H1 (cell line): ENCODE measurements at regions not wholly inside any gene's neighbourhood (a gene's known extent, or its start where the extent isn't known, plus 50 kb on each side); places are given as distances from the start of the nearest gene placed in this dataset.

ENCODE experiments used
- CBX5 ChIP-seq: fragments of 300-800, 300-1000 bp; sonication (generic); IDR thresholded peaks from 2 replicates; pipeline ENCODE4 v1.7.1; 2016; ENCODE audit warnings: antibody characterized with exemption, low read length, low read depth
- MAFK ChIP-seq: IDR thresholded peaks from 2 replicates; pipeline ENCODE4 v1.6.1; 2012; ENCODE audit warnings: low read depth, mild to moderate bottlenecking, improper control_type of control experiment, low read length
- POU5F1 ChIP-seq: IDR thresholded peaks from 2 replicates; pipeline ENCODE4 v1.6.1; 2011; ENCODE audit warnings: low read depth, mild to moderate bottlenecking, low read length, moderate library complexity
- SP4 ChIP-seq: IDR thresholded peaks from 2 replicates; pipeline ENCODE4 v1.6.1; 2012; ENCODE audit warnings: low read length, inconsistent platforms
- SUZ12 ChIP-seq: fragments of 200-600 bp; sonication (generic); IDR thresholded peaks from 2 replicates; pipeline ENCODE4 v1.6.1; 2012; ENCODE audit warnings: mild to moderate bottlenecking, inconsistent platforms, low read length, moderate library complexity, mixed read lengths
- TF ChIP-seq, protein P1 (sequence below): fragments of 300-600 bp; sonication (generic); IDR thresholded peaks from 2 replicates; pipeline ENCODE4 v1.7.1; 2012; ENCODE audit warnings: low read length, moderate library complexity, mild to moderate bottlenecking, inconsistent platforms; ENCODE audit not compliant: insufficient replicate concordance
- TF ChIP-seq, protein P2 (sequence below), 3 experiments: IDR thresholded peaks; 1 replicate in 2 of 3; 2 replicates in 1 of 3; pipeline versions ENCODE4 v1.5.1 to v1.6.1; 2011; ENCODE audit warnings: low read length in 3 of 3, mild to moderate bottlenecking in 3 of 3, inconsistent platforms in 2 of 3, low read depth in 1 of 3, moderate library complexity in 1 of 3; ENCODE audit not compliant: insufficient read depth in 1 of 3; ENCODE audit errors: control extremely low read depth in 1 of 3

DNA sequence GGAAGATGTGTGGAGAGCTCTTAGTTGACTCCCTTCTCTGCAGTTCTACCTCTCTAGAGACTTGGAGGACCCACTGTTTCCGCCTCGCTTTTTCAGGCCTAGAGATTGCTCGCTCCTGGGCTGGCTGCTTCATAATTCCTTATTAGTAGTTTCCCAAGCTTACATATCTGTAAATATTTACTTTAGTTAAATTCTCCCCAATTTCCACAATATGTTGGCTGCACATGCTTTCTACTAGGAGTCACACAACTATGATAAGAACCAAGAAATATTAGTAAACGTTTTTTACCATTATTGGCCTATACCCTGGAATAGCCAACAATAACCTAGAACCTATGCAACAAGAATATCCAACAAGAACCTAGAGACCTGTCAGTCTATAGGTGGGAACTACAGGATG is 129.0 kb upstream of the RUNX1 start (continued):
- TF ChIP-seq, protein P1, sequence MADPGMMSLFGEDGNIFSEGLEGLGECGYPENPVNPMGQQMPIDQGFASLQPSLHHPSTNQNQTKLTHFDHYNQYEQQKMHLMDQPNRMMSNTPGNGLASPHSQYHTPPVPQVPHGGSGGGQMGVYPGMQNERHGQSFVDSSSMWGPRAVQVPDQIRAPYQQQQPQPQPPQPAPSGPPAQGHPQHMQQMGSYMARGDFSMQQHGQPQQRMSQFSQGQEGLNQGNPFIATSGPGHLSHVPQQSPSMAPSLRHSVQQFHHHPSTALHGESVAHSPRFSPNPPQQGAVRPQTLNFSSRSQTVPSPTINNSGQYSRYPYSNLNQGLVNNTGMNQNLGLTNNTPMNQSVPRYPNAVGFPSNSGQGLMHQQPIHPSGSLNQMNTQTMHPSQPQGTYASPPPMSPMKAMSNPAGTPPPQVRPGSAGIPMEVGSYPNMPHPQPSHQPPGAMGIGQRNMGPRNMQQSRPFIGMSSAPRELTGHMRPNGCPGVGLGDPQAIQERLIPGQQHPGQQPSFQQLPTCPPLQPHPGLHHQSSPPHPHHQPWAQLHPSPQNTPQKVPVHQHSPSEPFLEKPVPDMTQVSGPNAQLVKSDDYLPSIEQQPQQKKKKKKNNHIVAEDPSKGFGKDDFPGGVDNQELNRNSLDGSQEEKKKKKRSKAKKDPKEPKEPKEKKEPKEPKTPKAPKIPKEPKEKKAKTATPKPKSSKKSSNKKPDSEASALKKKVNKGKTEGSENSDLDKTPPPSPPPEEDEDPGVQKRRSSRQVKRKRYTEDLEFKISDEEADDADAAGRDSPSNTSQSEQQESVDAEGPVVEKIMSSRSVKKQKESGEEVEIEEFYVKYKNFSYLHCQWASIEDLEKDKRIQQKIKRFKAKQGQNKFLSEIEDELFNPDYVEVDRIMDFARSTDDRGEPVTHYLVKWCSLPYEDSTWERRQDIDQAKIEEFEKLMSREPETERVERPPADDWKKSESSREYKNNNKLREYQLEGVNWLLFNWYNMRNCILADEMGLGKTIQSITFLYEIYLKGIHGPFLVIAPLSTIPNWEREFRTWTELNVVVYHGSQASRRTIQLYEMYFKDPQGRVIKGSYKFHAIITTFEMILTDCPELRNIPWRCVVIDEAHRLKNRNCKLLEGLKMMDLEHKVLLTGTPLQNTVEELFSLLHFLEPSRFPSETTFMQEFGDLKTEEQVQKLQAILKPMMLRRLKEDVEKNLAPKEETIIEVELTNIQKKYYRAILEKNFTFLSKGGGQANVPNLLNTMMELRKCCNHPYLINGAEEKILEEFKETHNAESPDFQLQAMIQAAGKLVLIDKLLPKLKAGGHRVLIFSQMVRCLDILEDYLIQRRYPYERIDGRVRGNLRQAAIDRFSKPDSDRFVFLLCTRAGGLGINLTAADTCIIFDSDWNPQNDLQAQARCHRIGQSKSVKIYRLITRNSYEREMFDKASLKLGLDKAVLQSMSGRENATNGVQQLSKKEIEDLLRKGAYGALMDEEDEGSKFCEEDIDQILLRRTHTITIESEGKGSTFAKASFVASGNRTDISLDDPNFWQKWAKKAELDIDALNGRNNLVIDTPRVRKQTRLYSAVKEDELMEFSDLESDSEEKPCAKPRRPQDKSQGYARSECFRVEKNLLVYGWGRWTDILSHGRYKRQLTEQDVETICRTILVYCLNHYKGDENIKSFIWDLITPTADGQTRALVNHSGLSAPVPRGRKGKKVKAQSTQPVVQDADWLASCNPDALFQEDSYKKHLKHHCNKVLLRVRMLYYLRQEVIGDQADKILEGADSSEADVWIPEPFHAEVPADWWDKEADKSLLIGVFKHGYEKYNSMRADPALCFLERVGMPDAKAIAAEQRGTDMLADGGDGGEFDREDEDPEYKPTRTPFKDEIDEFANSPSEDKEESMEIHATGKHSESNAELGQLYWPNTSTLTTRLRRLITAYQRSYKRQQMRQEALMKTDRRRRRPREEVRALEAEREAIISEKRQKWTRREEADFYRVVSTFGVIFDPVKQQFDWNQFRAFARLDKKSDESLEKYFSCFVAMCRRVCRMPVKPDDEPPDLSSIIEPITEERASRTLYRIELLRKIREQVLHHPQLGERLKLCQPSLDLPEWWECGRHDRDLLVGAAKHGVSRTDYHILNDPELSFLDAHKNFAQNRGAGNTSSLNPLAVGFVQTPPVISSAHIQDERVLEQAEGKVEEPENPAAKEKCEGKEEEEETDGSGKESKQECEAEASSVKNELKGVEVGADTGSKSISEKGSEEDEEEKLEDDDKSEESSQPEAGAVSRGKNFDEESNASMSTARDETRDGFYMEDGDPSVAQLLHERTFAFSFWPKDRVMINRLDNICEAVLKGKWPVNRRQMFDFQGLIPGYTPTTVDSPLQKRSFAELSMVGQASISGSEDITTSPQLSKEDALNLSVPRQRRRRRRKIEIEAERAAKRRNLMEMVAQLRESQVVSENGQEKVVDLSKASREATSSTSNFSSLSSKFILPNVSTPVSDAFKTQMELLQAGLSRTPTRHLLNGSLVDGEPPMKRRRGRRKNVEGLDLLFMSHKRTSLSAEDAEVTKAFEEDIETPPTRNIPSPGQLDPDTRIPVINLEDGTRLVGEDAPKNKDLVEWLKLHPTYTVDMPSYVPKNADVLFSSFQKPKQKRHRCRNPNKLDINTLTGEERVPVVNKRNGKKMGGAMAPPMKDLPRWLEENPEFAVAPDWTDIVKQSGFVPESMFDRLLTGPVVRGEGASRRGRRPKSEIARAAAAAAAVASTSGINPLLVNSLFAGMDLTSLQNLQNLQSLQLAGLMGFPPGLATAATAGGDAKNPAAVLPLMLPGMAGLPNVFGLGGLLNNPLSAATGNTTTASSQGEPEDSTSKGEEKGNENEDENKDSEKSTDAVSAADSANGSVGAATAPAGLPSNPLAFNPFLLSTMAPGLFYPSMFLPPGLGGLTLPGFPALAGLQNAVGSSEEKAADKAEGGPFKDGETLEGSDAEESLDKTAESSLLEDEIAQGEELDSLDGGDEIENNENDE = no peak
- TF ChIP-seq SUZ12 (no peak), SP4 (no peak), CBX5 (no peak), MAFK (no peak), POU5F1 (no peak)
- TF ChIP-seq, protein P2, sequence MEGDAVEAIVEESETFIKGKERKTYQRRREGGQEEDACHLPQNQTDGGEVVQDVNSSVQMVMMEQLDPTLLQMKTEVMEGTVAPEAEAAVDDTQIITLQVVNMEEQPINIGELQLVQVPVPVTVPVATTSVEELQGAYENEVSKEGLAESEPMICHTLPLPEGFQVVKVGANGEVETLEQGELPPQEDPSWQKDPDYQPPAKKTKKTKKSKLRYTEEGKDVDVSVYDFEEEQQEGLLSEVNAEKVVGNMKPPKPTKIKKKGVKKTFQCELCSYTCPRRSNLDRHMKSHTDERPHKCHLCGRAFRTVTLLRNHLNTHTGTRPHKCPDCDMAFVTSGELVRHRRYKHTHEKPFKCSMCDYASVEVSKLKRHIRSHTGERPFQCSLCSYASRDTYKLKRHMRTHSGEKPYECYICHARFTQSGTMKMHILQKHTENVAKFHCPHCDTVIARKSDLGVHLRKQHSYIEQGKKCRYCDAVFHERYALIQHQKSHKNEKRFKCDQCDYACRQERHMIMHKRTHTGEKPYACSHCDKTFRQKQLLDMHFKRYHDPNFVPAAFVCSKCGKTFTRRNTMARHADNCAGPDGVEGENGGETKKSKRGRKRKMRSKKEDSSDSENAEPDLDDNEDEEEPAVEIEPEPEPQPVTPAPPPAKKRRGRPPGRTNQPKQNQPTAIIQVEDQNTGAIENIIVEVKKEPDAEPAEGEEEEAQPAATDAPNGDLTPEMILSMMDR (IDR thresholded peaks at IDR 0.05; ENCODE audit: control extremely low read depth in 1 of 3, insufficient read depth in 1 of 3, low read depth in 1 of 3, low read length in 3 of 3) = no peak
